ENCODE measurements at regions not wholly inside any gene's neighbourhood (a gene's known extent, or its start where the extent isn't known, plus 50 kb on each side); places are given as distances from the start of the nearest gene placed in this dataset.

- TF ChIP-seq, protein P1, sequence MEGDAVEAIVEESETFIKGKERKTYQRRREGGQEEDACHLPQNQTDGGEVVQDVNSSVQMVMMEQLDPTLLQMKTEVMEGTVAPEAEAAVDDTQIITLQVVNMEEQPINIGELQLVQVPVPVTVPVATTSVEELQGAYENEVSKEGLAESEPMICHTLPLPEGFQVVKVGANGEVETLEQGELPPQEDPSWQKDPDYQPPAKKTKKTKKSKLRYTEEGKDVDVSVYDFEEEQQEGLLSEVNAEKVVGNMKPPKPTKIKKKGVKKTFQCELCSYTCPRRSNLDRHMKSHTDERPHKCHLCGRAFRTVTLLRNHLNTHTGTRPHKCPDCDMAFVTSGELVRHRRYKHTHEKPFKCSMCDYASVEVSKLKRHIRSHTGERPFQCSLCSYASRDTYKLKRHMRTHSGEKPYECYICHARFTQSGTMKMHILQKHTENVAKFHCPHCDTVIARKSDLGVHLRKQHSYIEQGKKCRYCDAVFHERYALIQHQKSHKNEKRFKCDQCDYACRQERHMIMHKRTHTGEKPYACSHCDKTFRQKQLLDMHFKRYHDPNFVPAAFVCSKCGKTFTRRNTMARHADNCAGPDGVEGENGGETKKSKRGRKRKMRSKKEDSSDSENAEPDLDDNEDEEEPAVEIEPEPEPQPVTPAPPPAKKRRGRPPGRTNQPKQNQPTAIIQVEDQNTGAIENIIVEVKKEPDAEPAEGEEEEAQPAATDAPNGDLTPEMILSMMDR (conservative IDR thresholded peaks at IDR 0.05; ENCODE audit: low read depth, low read length) = no peak
- no peak for DNase-seq (ENCODE audit: low read depth)
- no peak overlapping the region for H3K4me3 ChIP-seq (ENCODE audit: low read depth, low read length)
Observed at GRCh38 chr18:49708662-49709346, 104.5 kb downstream of the ACAA2 start.

DNA sequence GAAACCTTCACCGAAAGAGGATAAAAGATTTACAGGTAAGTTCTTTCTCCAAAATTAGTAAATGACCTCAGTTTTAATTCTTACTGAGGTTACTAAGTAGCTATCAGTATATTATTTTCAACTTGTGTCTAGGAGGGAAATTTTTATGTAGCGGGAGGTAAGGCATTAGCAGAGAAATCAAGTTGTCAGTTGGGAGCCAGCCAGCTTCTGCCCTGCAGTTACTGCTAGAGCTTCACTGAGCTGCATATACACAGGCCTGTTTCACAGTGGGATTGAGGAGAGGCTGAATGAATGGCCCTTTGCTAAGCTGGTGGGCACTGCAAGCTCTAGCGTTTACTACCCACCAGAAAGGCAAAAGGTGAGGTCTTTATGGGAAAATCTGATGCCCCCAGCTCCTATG, 105.7 kb downstream of the ACAA2 start:
- no peak overlapping the region for H3K4me3 ChIP-seq (ENCODE audit: low read depth, low read length)
- TF ChIP-seq, protein P1 (conservative IDR thresholded peaks at IDR 0.05; ENCODE audit: low read depth, low read length) = no peak
- no peak for DNase-seq (ENCODE audit: low read depth)

DNA sequence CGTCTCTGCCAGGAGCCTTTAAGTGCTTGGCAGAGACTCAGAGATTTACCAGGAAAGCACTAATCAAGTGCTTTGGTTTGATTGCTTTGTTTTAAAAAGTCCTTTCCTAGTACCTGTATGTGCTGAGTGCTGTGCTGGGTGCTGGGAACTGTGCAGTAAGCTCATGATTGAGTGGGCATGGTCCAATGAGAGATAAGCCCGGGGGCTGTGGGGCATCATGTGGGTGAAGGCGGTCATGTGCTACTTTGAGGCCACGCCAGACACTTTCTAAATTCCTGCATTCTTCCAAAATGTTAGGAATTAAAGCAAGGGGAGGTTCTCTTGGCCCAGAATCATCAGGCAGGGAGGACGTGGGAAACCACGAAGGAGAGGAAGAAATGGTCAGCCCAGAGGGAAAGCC, 109.0 kb downstream of the ACAA2 start:
- DNase-seq (ENCODE audit: low read depth) = no peak
- no peak overlapping the region for H3K4me3 ChIP-seq (ENCODE audit: low read depth, low read length)
- TF ChIP-seq, protein P1 (conservative IDR thresholded peaks at IDR 0.05; ENCODE audit: low read depth, low read length) = no peak

DNA sequence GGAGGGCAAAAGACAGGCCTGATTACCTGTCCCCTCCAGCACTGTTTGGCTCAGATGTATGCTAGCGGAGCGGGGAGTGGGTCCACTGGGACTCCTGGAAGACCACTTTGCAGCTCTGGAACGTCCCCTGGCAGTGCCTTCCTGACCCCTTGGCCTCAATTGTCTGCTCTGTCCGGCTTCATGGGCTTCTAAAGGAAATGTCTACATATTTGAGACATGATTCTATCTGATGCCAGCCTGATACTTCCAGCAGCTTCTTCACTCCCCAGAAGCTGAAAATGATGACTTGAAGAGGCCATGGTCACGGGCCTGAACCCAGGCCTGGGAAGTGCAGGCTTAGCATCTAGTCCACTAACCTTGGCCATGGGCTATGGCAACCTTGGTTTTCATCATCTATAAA, 112.1 kb downstream of the ACAA2 start:
- H3K4me3 ChIP-seq (ENCODE audit: low read depth, low read length) = no peak overlapping the region
- TF ChIP-seq, protein P1 (conservative IDR thresholded peaks at IDR 0.05; ENCODE audit: low read depth, low read length) = no peak
- no peak for DNase-seq (ENCODE audit: low read depth)

DNA sequence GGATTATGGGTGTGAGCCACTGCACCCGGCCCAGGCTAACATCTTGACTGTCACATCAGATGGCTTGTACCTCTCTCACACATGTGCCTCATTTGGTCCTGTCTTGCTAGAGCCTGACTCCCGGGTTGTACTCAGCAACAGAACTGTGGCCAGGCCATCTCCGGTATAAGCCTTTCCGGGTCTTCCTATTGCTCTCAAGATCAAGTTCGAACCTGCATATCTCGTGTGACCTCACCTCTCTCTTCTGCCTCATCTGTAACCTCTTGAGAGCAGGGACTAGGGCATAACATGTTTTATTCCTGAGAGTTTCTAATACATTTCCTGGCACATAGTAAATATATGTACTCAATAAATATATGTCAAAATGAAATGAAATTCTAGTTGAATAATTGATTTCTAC, 114.0 kb downstream of the ACAA2 start:
- TF ChIP-seq, protein P1 (conservative IDR thresholded peaks at IDR 0.05; ENCODE audit: low read depth, low read length) = no peak
- no peak overlapping the region for H3K4me3 ChIP-seq (ENCODE audit: low read depth, low read length)
- DNase-seq (ENCODE audit: low read depth) = no peak

DNA sequence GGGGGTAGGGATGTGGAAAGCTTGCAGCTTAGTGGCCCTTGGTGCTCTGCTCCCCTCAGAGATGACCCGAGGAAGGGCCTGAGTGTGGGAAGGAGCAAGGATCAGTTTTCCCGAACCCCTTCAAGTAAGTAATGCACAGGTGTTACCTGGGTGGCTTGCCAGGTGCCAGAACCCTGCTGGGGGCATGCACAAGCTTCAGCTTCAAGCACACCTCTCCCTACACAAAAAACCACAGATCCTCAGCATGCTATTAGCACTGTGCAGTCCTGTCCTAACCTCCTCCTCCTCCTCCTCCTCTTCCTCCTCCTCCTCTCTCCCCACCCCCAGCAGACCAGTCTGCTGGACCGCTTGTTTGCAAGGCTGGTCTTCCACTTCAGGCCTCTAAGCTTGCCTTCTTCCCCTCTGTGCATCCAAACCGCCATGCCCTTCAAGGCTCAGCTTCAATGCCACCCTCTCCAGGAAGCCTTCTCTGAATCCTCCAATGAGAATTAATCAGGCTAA, 114.8 kb downstream of the ACAA2 start:
- H3K4me3 ChIP-seq (ENCODE audit: low read depth, low read length) = no peak overlapping the region
- no peak for DNase-seq (ENCODE audit: low read depth)
- TF ChIP-seq, protein P1 (conservative IDR thresholded peaks at IDR 0.05; ENCODE audit: low read depth, low read length) = no peak

All from choroid plexus epithelial cell (primary cell).